Medulla oblongata (tissue), 1 donor: ENCODE measurements at regions not wholly inside any gene's neighbourhood (a gene's known extent, or its start where the extent isn't known, plus 50 kb on each side); places are given as distances from the start of the nearest gene placed in this dataset.
"Not testable (repeated sequence)": the region's sequence is repeated elsewhere in the genome, so short reads cannot be mapped to it uniquely, and the experiment has no call there.

ENCODE experiments used
- DNase-seq: peaks from one replicate; pipeline ENCODE4 v3.0.0-alpha.2; 2015; ENCODE audit errors: extremely low spot score

DNA sequence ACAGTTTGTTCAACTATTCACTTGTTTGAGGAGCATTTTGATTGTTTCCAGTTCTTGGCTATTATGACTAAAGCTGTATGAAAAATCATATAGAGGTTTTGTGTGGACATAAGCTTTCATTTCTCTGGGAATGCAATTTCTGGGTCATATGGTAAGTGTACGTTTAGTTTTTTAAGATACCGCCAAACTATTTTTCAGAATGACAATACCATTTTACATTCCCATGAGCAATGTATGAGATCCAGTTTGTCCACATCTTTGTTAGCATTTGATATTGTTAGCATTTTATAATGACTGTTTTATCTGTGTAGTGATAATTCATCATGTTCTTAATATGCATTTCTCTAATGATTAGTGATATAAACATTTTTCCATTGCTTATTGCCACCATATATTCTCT, 258.7 kb upstream of the CTNNB1 start:
- DNase-seq = no peak

DNA sequence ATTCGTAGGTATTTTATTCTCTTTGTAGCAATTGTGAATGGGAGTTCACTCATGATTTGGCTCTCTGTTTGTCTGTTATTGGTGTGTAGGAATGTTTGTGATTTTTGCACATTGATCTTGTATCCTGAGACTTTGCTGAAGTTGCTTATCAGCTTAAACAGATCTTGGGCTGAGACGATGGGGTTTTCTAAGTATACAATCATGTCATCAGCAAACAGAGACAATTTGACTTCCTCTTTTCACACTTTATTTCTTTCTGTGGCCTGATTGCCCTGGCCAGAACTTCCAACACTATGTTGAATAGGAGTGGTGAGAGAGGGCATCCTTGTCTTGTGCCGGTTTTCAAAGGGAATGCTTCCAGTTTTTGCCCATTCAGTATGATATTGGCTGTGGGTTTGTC, 252.3 kb upstream of the CTNNB1 start:
- not testable (repeated sequence) for DNase-seq

DNA sequence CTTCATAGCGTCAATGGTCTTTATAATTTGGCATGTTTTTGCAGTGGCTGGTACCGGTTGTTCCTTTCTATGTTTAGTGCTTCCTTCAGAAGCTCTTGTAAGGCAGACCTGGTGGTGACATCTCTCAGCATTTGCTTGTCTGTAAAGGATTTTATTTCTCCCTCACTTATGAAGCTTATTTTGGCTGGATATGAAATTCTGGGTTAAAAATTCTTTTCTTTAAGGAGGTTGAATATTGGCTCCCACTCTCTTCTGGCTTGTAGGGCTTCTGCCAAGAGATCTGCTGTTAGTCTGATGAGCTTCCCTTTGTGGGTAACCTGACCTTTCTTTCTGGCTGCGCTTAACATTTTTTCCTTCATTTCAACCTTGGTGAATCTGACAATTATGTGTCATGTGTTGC, 250.0 kb upstream of the CTNNB1 start:
- DNase-seq = not testable (repeated sequence)

DNA sequence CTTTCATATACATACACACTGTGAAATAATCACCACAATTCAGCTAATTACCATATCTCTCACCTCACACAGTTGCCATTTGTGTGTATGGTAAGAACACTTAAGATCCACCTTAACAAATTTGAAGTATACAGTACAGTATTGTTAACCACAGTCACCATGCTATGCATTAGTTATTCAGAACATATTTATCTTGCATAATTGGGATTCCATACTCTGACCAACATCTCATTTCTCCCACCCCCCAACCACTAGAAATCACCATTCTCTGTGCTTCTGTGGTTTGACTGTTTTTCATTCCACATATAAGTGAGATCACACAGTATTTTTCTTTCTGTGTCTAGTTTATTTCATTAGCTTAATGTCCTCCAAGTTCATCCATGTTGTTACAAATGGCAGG, 247.7 kb upstream of the CTNNB1 start:
- no peak for DNase-seq

DNA sequence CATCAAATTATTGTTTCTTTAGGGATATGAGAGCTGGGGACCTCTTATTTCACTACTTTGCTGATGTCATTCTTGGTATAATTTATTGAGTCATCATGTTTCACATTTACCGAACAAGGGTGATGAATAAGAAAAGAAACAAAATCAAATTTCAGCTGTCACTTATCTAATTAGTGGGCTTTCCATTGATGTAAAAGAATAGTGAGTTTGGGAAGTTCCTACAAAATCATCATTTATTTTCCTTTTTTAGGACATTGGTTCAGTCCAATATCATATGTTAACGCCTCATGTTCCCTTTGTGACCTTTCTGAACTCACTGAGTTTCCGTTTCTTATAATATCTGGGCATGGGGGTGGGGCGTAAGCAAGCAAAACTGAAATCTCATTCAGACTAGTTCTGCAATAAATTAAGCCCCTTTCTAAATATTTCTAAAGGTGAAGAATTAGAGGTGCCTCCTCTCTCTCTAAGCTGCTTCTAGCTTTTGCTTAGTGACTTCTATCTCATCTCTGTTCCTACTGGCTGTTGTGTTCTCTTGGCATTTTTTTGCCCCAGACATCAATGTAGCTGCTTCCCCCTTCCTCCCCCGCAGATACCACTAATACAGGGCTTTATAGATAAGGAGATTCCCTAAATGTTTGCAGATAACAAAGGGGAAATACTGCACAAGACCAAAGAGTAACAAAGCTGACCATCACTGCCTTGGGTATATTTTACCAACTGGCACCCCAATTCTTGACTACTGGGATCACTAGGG, 238.0 kb upstream of the CTNNB1 start:
- no peak for DNase-seq

DNA sequence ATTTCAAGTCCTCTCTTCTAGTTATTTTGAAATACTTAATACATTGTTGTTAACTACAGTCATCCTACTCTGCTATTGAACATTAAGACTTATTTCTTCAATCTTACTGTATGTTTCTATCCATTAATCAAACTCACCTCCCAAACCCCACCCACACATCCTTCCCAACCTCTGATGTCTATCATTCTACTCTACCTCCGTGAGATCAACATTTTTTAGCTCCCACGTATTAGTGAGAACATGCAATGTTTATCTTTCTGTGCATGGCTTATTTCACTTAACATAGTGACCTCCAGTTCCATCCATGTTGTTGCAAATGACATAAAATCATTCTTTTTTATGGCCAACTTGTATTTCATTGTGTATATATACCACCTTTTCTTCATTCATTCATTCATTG, 236.6 kb upstream of the CTNNB1 start:
- DNase-seq = no peak

DNA sequence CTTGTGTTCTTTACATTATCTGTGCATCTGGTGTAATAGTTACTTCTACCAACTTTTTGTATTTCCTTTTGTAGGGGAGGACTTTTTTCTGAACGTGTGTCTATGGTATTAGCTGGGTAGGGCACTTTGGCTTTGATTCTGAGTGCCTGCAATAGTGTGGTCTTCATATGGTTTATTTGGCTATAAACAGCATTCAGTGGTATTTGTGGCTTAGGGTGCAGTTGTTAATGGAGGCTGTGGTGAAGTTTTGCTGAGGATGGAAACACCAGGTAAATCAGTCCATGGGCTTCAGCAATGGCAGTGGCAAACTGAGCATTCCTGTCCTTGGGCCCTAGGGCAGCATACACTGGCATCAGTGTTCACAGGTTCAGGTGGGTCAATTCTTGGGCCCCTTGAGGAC, 230.6 kb upstream of the CTNNB1 start:
- DNase-seq = no peak

DNA sequence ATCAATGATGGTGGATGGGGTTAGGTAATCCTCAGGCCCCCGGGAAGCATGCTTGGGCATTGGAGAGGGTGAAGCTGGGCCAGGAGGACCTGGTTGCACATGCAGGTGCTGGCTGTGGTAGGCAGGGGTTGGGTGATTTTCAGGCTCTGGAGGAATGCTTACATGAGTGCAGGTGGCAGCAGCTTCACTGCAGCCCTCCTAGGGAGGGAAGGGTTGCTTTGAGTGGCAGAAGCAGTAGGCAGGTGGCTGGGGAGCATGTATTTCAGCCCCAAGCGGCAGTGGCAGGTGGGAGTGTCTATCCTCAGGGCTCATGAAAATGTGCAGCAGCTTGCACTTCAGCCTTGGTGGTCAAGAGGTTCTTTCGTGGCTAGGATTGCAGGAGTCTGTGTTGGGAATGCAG, 230.0 kb upstream of the CTNNB1 start:
- DNase-seq = no peak

DNA sequence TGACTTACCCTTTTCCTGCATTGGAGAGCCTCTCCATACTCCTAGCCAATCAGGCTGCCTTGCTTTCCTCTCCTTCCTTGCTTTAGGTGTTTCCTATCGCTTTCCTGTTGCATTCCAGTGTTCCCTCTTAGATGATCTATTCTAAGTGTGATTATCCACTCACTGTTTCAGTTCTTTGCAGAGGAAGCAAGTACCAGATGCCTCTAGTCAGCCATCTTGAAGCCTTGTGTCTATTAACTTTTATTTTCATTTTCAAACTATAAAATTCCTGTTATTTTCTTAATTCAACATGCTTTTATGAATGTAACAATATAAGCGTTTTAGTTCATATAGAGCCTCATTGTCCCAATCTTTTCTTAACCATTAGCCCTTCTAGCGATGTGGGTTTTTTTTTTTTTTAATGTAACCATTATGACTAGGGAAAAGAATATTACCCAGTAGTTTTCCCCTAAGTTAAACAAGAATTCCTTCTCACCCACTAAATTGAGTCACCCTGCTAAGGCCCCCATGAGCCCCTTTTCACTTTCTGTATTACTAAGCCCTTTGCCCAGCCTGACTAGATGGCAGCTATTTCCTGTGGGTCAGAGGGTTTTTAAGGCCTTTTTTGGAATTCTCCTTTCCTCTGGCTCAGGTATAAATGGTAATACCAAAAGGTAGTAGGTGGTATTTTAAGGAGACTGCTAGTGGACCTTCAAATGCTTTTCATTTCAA, 229.4 kb upstream of the CTNNB1 start:
- no peak for DNase-seq

DNA sequence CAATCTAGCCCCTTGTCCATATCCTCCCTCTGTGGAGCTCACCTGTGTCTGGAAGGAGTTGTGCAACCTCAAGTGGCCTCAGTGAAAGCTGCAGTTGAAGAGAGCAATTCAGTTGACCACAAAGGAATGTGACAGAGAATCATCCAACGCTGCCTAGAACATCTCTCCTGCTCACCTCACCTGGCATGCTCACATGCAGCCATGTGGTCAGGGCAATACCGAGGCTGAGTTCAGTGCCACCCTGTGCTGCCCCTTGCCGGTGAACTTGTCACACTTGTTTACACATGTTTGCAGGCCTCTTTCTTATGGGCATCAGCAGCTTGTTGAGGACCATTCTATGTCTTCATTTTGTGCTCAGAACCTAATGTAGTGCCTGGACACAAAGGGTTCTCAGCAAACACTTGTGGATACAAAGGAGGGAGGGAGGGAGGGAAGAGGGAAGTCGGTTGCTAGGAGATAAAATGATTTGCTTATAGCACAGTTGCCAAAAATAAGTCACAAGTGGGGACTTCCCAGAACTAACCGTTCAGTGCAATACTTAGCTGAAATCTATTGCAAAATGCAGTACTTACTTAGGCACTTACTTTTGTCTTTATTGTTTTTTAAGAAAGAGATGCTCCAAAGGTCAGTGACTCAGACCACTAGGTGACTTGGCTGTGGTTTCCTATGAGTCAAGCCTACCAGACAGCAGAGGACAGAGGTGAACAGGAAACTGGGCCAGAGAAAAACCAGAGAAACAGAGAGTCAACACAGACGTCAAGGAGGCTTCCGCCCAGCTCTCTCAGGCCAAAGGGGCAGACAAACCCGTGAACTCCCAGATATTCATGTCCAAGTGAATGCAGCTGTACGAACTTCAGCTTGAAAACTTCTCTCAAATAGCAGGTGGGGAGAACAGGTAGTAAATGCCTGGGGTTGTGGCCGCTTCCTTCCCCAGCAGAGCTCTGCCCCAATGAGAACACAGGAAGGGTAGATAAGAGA, 227.8 kb upstream of the CTNNB1 start:
- peak; percentile 51 for DNase-seq

DNA sequence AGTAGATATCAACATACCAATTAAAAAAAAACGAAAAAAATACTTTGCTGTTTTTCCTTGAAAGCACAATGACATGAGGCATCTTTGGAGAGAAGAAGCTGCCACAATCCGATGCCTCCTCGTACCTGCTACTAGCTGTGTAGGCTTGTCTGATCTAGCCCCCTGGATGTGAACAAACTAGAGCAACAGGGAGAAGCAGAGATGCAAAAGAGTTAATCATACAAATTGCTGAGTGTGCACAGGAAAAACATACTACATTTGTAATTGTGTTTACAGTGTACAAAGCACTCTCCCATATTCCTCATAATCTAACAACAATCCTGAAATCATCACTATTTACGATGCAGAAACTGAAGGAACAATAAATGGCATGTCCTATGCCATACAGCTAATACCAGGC, 227.0 kb upstream of the CTNNB1 start:
- no peak for DNase-seq

DNA sequence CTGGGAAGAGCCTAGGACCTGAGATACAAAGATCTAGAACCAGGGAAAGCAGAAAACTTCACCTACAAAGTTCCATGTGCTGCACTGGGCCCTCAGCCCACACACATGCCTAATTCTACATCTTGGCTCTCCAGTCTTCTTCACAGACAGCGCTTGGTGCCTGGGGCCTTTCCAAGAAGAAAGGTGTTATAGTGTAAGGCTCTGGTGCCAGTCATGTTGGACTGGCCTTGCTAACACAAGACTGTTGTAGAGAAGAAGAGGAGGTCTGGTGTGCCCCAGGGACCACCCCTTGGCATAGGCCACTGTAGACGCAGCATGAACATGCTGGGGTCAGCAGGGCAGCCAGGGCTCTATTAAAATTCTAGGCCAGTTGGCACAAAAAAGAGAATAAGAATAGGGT, 226.2 kb upstream of the CTNNB1 start:
- DNase-seq = no peak

DNA sequence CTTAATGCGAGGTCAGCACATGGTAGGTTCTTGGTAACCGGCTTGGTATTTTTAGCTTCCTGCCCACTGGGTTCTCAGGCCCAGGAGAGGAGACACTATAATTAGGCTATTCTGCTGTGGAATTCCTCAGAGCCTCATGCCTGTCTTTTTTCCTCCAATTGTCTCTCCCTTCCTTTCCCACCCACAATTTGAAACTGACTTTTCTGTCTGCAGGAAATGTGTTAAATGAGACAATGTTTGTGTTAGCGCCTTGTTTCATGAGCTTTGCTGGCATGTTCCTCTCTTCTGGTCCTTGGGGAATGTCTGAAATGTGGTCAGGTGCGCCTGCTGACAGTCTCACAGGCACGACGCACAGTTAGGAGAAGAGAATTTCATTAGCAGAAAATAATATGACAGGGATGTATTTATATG, 223.6 kb upstream of the CTNNB1 start:
- no peak for DNase-seq

DNA sequence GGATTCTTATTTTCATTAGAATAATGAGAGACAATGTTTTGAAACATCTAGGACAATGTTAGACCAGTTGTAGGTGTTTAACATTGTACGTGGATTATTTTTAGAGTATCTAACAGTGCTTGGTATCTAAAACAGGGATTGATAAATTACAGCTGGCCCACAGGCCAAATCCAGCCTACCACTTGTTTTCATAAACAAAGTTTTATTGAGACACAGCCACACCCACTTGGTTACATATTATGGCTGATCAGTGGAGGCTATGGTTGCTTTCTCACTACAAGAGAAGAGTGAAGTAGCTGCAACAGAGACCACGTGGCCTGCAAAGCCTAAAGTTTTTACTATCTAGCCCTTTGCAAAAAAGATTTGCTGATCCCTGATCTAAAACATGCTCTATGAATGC, 223.1 kb upstream of the CTNNB1 start:
- no peak for DNase-seq

DNA sequence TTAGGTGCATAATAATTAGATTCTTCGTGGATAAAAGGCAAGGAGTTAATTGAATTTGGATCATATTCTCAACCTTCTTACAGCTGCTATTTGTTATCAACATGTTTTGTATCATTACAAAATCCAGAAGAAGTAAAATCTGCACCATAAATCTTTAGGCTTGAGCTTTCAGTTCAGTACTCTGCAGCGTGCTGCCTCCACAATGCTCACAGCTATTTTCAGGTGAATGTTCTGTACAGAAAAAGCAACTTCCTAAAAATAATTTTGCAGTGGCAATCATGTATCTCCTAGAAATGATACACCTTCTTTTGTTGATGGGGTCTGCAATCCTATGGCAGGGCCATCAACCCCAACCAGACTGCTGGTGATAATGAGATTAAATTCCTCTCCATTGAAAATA, 220.9 kb upstream of the CTNNB1 start:
- no peak for DNase-seq

DNA sequence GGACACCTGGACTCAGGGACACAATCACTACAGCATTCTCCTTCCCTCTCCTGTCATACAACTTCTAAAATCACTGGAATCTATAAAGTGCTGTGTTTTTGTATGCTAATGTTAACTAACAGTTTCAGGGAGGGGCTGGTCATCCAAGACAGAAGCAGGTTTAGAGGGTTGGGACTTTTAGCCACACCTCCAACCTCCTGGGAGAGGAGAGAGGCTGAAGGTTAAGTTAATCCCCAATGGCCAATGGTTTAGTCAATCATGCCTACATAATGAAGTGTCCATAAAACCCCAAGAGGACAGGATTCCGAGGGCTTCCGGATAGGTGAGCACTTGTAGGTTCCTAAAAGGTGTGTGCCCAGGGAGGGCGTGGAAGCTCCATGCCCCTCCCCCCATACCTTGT, 219.3 kb upstream of the CTNNB1 start:
- no peak for DNase-seq

DNA sequence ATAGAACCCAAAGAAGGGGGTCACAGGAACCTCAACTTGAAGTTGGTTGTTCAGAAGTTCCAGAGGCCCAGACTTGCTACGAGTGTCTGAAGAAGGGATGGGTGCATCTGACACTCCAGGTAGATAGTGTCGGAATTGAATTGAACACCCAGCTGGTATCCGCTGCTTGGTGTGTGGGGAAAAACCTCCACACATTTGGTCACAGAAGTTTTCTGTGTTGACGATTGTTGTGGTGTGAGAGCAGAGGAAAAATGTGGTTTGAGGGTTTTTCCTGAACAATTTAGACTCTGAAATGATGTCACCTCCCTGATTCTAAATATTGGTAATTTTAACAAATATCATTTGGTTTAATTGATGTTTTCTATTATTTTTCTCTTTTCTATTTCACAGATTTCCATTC, 218.8 kb upstream of the CTNNB1 start:
- no peak for DNase-seq

DNA sequence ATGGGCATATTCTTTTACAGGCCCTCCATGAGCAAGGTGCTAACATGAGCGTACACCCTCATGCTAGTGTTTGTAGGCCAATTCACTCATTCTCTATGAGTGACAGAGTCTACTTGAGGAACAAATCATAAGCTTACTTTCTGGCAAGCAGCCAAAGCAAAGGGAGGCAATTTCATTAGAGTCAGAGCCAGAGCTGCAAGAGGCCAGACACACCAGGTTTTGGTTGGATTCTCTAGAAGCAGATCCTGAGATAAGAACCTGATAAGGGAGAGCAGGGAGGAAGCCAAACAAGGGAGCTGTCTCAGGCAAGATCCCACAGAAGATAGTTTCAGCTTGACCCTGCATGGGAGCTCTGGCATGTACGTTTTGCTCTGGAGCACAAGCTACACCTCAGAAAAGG, 214.1 kb upstream of the CTNNB1 start:
- no peak for DNase-seq

DNA sequence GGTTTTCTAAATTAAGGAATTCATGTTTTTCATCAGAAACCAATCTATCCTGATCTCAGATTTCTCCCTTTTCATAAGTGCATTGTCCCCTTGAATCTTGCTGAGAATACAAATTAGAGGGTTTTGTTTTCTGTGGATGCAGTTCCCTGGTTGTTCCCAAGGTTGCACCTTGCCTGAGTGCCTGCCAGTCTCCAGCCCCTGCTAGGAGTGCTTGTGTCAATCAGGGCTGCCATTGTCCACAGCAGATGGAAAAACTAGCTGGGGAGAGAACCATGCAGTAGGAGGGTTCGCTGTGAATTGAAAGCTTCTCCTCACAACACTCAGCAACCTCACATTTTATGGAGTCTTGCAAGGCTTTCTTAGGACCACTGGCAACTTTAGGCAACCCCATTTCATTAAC, 210.8 kb upstream of the CTNNB1 start:
- no peak for DNase-seq

DNA sequence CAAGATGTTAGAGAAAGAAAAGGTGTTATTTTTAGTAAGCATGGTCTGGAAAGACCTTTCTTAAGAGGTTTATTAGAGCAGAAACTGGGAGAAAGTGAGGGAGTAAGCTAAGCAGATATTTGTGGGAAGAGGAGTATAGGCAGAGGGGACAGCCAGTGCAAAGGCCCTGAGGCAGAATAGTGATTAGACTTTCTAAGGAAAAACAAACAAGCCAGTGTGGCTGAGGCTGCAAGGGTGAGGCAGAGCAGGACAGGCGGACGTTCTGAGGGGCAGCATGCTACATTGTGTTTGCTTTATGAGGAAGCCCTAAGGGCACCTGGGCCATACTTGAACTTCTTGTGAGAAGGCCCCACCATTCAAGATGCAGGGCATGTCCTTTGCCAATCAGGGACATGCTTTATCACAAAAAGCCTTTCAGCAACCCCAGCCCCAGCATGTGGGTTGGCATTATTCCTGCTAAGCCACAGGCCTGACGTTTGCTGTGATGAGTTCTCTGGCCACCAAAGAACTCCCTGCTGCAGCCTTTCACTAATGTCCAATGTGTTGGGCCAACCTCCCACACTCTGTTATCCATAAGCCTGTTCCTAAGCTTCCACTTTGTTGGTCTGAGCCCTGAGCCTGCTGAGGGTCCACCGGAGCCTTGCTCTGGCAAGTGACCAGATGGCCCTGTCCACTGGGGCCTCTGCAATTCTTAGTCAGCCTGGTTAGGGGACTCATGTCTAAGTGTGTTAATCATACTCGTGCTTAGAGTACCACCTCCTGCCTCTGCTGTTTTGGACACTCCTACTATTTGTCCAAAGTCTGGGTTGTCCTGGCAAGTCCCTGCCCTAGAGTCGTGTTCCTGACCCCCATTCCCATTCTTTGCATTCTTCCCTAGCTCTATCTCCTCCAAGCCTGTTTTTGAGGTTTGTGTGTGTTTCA, 209.9 kb upstream of the CTNNB1 start:
- no peak for DNase-seq

DNA sequence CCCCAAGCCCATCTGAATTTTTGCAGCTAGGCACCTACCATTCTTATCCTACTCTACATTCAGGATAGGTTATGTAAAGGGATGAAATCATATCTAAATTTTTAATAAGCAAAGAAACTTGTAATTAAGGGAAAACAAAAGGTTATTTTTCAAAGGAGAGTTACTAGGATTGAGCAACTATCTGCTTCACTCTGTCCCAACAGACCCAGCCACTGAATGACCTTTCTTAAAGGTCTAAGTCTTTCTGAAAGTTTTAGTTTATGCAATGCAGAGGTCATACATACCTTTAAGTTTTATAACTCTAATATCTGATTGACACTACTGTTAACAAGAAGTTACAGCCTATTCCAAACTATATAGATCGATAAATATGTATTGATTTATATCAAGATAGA, 209.2 kb upstream of the CTNNB1 start:
- no peak for DNase-seq
